Left lung (tissue), 4 donors: ENCODE measurements at regions not wholly inside any gene's neighbourhood (a gene's known extent, or its start where the extent isn't known, plus 50 kb on each side); places are given as distances from the start of the nearest gene placed in this dataset.

Experiments
- ATAC-seq: fragments of 200-7000 bp; cut with Tn5 transposase; one replicate; pipeline ENCODE4 v1.9.1; 2020; ENCODE audit warnings: moderate library complexity
- DNase-seq, 4 donors: peaks; one replicate each; pipeline ENCODE4 v3.0.0-alpha.2; 2013 to 2020
- H3K27ac ChIP-seq, 2 donors: fragments of 200-600 bp; sonication (generic) in 1 of 2; one replicate each; pipeline versions ENCODE4 v1.5.0 to v1.8.0; 2020 to 2021
- H3K27me3 ChIP-seq, 2 donors: fragments of 200-600 bp; sonication (generic) in 1 of 2; one replicate each; pipeline versions ENCODE4 v1.5.0 to v1.8.0; 2020 to 2021
- H3K36me3 ChIP-seq, 2 donors: fragments of 200-600 bp; sonication (generic) in 1 of 2; one replicate each; pipeline versions ENCODE4 v1.5.0 to v1.8.0; 2020 to 2021
- H3K4me1 ChIP-seq, 2 donors: fragments of 200-600 bp; one replicate each; pipeline ENCODE4 v1.8.0; 2021
- H3K4me3 ChIP-seq, 2 donors: fragments of 200-600 bp; sonication (generic) in 1 of 2; one replicate each; pipeline versions ENCODE4 v1.5.0 to v1.8.0; 2020 to 2021; ENCODE audit warnings: mild to moderate bottlenecking in 1 of 2
- H3K9me3 ChIP-seq, 2 donors: fragments of 200-600 bp; sonication (generic) in 1 of 2; one replicate each; pipeline versions ENCODE4 v1.5.0 to v1.8.0; 2020 to 2021
- CTCF ChIP-seq, 2 donors: fragments of 200-600 bp; sonication (generic) in 1 of 2; IDR thresholded peaks; one replicate each; pipeline versions ENCODE4 v1.5.0 to v1.8.0; 2021; ENCODE audit warnings: antibody characterized with exemption in 2 of 2
- intact Hi-C, 2 donors: fragments of 100-400 bp; cut with DNase I; formaldehyde crosslinking; loops; one replicate each; pipeline versions ENCODE4 v1.11.2 to v1.14.2; 2022
- donor health status: DM: no; HTN: yes; CAD: no.
- donor health status: DM: no; HTN: no; CAD: no.

- no peaks in the 10 kb centered on the region for H3K27me3 ChIP-seq
- intact Hi-C loops = no loop called here
- ATAC-seq = no peak
- peaks cover 0 to 6% of the 10 kb centered on the region in 2 donors for H3K9me3 ChIP-seq
- H3K4me1 ChIP-seq = no peaks in the 10 kb centered on the region
- DNase-seq = no peak
- no peak overlapping the region for H3K27ac ChIP-seq
- no peak overlapping the region for H3K4me3 ChIP-seq
- no peaks in the 10 kb centered on the region for H3K36me3 ChIP-seq
- TF ChIP-seq CTCF (IDR thresholded peaks at IDR 0.05) = no peak
Observed at GRCh38 chr5:113652161-113652560, 138.7 kb downstream of the YTHDC2 start.

GRCh38 chr5:113654828-113655227, 141.3 kb downstream of the YTHDC2 start:
- no peak overlapping the region for H3K27ac ChIP-seq
- H3K4me3 ChIP-seq = no peak overlapping the region
- no peaks in the 10 kb centered on the region for H3K27me3 ChIP-seq
- H3K4me1 ChIP-seq = no peaks in the 10 kb centered on the region
- intact Hi-C loops = no loop called here
- H3K9me3 ChIP-seq = peaks cover 0 to 6% of the 10 kb centered on the region in 2 donors
- DNase-seq (no peak), ATAC-seq (no peak)
- no peak for TF ChIP-seq CTCF (IDR thresholded peaks at IDR 0.05)
- no peaks in the 10 kb centered on the region for H3K36me3 ChIP-seq

- Histone ChIP-seq H3K9me3 (no peaks in the 10 kb centered on the region), H3K4me3 (no peak overlapping the region), H3K27me3 (no peaks in the 10 kb centered on the region), H3K36me3 (no peaks in the 10 kb centered on the region), H3K27ac (no peak overlapping the region), H3K4me1 (no peaks in the 10 kb centered on the region)
- no peak for TF ChIP-seq CTCF (IDR thresholded peaks at IDR 0.05)
- intact Hi-C loops = no loop called here
- DNase-seq (no peak), ATAC-seq (peak; percentile 17)
Observed at GRCh38 chr5:113660206-113660605, 146.7 kb downstream of the YTHDC2 start.

GRCh38 chr5:113660706-113661250, 147.3 kb downstream of the YTHDC2 start:
- DNase-seq (peak in 1 of 4 donors; percentile 30), ATAC-seq (peak; percentile 56)
- intact Hi-C loops = no loop called here
- Histone ChIP-seq H3K4me3 (no peak overlapping the region), H3K4me1 (no peaks in the 10 kb centered on the region), H3K27me3 (no peaks in the 10 kb centered on the region), H3K36me3 (no peaks in the 10 kb centered on the region), H3K27ac (no peak overlapping the region), H3K9me3 (no peaks in the 10 kb centered on the region)
- no peak for TF ChIP-seq CTCF (IDR thresholded peaks at IDR 0.05)

- H3K27me3 ChIP-seq = no peaks in the 10 kb centered on the region
- H3K36me3 ChIP-seq = no peaks in the 10 kb centered on the region
- no peaks in the 10 kb centered on the region for H3K4me1 ChIP-seq
- ATAC-seq = no peak
- H3K9me3 ChIP-seq = no peaks in the 10 kb centered on the region
- no peak overlapping the region for H3K4me3 ChIP-seq
- H3K27ac ChIP-seq = no peak overlapping the region
- peak in 1 of 4 donors; percentile 47 for DNase-seq
- TF ChIP-seq CTCF (IDR thresholded peaks at IDR 0.05) = no peak
- intact Hi-C loops = no loop called here
Observed at GRCh38 chr5:113663879-113664541, 150.5 kb downstream of the YTHDC2 start.
